Esophagus squamous epithelium (tissue), 5 donors: ENCODE measurements at regions not wholly inside any gene's neighbourhood (a gene's known extent, or its start where the extent isn't known, plus 50 kb on each side); places are given as distances from the start of the nearest gene placed in this dataset.

Source experiments
- DNase-seq: peaks from one replicate; lab custom pipeline; 2025; lab: John Stamatoyannopoulos, UW
- H3K27ac ChIP-seq, 4 donors: fragments of 200-600 bp; sonication (generic); one replicate each; pipeline ENCODE4 v1.5.1; 2016 to 2019; ENCODE audit warnings: mild to moderate bottlenecking in 1 of 4
- H3K27me3 ChIP-seq, 4 donors: fragments of 200-600 bp; sonication (generic); 1 replicate in 3 of 4; 2 replicates in 1 of 4; pipeline versions ENCODE4 v1.5.1 to v1.6.0; 2017 to 2021; ENCODE audit warnings: antibody characterized with exemption in 1 of 4
- H3K36me3 ChIP-seq, 3 donors: fragments of 200-600 bp; sonication (generic); one replicate each; pipeline ENCODE4 v1.5.1; 2016 to 2019
- H3K4me1 ChIP-seq, 3 donors: fragments of 200-600 bp; sonication (generic); one replicate each; pipeline ENCODE4 v1.5.1; 2017 to 2019
- H3K4me3 ChIP-seq, 4 donors: fragments of 200-600 bp; sonication (generic); 1 replicate in 3 of 4; 2 replicates in 1 of 4; pipeline ENCODE4 v1.5.1; 2016 to 2019; ENCODE audit warnings: mild to moderate bottlenecking in 2 of 4, moderate library complexity in 1 of 4
- H3K9me3 ChIP-seq, 3 donors: fragments of 200-600 bp; sonication (generic); one replicate each; pipeline ENCODE4 v1.5.1; 2016 to 2019
- POLR2A ChIP-seq, 4 donors: fragments of 450-650 bp; IDR thresholded peaks; one replicate each; pipeline ENCODE4 v1.6.1; 2017; ENCODE audit warnings: antibody characterized with exemption in 4 of 4, mild to moderate bottlenecking in 4 of 4, moderate library complexity in 3 of 4
- WGBS, 2 donors: methylation state at CpG; one replicate each; pipeline ENCODE4 v1.1.5; 2018; 5-methylcytosine and 5-hydroxymethylcytosine counted together
- intact Hi-C: fragments of 100-400 bp; cut with DNase I; formaldehyde crosslinking; loops from one replicate; pipeline ENCODE4 v1.15.0; 2022
- TF ChIP-seq, protein P1 (sequence below), 6 experiments: fragments of 450-650 bp in 4 of 6; fragments of 200-600 bp in 2 of 6; sonication (generic) in 2 of 6; IDR thresholded peaks; one replicate each; pipeline ENCODE4 v1.5.1; 2016 to 2019; ENCODE audit warnings: antibody characterized with exemption in 6 of 6, mild to moderate bottlenecking in 4 of 6, moderate library complexity in 4 of 6
- donor health status: DM: yes; HTN: yes; CAD: no.

DNA sequence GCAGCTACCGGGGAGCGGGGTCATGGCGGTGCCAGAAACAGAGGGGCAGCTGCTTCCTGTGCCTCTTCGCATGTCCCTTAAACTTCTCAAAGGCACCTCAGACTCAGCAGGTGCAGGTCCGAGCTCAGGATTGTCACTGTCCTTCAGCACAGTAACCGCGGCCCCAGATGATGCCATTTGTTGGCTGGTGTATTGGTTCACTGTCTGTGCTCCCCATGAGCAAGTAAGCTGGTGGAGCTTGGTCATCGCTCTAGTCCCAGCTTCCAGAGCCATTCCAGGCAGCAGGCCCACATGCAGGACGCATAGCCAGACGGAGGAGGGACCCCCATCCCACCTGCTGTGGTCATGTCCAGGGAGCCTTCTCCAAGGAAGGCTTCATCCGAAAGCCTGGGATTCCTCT, 154.0 kb upstream of the AJAP1 start:
- Histone ChIP-seq H3K4me3 (no peak overlapping the region), H3K36me3 (no peaks in the 10 kb centered on the region), H3K9me3 (no peaks in the 10 kb centered on the region), H3K4me1 (no peaks in the 10 kb centered on the region), H3K27ac (no peak overlapping the region), H3K27me3 (peaks cover 0 to 3% (median 0%) of the 10 kb centered on the region in 4 donors)
- DNase-seq: no peak
- WGBS, 2 donors: 76 to 83% methylated on average over 2 to 6 of the region's 11 CpGs
- TF ChIP-seq, protein P1, sequence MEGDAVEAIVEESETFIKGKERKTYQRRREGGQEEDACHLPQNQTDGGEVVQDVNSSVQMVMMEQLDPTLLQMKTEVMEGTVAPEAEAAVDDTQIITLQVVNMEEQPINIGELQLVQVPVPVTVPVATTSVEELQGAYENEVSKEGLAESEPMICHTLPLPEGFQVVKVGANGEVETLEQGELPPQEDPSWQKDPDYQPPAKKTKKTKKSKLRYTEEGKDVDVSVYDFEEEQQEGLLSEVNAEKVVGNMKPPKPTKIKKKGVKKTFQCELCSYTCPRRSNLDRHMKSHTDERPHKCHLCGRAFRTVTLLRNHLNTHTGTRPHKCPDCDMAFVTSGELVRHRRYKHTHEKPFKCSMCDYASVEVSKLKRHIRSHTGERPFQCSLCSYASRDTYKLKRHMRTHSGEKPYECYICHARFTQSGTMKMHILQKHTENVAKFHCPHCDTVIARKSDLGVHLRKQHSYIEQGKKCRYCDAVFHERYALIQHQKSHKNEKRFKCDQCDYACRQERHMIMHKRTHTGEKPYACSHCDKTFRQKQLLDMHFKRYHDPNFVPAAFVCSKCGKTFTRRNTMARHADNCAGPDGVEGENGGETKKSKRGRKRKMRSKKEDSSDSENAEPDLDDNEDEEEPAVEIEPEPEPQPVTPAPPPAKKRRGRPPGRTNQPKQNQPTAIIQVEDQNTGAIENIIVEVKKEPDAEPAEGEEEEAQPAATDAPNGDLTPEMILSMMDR (IDR thresholded peaks at IDR 0.05): no peak
- no peak for TF ChIP-seq POLR2A (IDR thresholded peaks at IDR 0.05)
- intact Hi-C loops: no loop called here

DNA sequence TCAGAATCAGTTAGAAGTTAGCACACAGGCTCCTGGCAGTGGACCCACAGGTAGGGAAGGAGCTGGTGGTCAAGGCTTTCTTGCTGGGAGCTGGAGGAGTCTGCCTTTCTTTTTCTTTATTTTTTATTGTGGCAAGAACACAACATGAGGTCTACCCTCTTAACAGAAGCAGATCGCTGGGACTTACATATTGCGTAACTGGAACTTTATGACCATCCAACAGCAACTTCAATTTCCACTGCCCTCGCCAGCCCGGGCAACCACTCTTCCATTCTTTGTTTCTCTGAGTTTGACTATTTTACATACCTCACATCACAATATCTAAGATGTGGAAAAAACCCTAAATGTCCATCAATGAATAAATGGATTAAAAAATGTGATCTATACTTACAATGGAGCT, 147.8 kb upstream of the AJAP1 start:
- intact Hi-C loops: no loop called here
- H3K27ac ChIP-seq: no peak overlapping the region
- H3K9me3 ChIP-seq: no peaks in the 10 kb centered on the region

DNA sequence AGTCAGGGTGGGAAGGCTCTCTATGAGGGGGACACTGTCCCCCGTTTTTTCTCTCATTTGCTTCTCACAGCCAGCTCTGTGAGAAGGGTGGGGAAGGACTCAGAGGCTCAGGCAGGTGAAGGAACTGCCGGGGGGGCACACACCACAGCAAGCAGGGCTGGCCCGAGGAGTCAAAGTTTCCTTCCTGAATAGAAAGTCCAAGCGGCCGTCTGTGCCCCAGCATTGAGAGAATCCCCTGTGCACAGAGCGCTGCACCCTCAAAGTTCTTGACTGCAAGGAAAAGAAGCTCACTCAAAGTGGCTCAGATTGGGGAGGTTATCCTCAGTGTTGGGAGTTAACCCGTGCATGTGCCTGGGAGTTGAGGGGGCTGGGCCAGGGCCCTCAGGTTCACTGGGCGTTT, 145.2 kb upstream of the AJAP1 start:
- 60 to 65% methylated on average over 4 to 7 of the region's 8 CpGs for WGBS, 2 donors
- Histone ChIP-seq H3K4me1 (peaks cover 0 to 12% (median 3%) of the 10 kb centered on the region in 3 donors), H3K27ac (no peak overlapping the region), H3K27me3 (peaks cover 0 to 24% (median 0%) of the 10 kb centered on the region in 4 donors), H3K4me3 (no peak overlapping the region), H3K36me3 (no peaks in the 10 kb centered on the region), H3K9me3 (no peaks in the 10 kb centered on the region)
- intact Hi-C loops: no loop called here
- no peak for DNase-seq
- no peak for TF ChIP-seq POLR2A (IDR thresholded peaks at IDR 0.05)
- TF ChIP-seq, protein P1 (IDR thresholded peaks at IDR 0.05): no peak

More for the DNA sequence above, 147.8 kb upstream of the AJAP1 start:
- Histone ChIP-seq H3K36me3 (no peaks in the 10 kb centered on the region), H3K4me3 (no peak overlapping the region), H3K27me3 (peaks cover 0 to 22% (median 0%) of the 10 kb centered on the region in 4 donors), H3K4me1 (no peaks in the 10 kb centered on the region)
- WGBS, 2 donors: 78 to 94% methylated on average over 4 of the region's 4 CpGs
- TF ChIP-seq, protein P1 (IDR thresholded peaks at IDR 0.05): no peak
- TF ChIP-seq POLR2A (IDR thresholded peaks at IDR 0.05): no peak
- no peak for DNase-seq

DNA sequence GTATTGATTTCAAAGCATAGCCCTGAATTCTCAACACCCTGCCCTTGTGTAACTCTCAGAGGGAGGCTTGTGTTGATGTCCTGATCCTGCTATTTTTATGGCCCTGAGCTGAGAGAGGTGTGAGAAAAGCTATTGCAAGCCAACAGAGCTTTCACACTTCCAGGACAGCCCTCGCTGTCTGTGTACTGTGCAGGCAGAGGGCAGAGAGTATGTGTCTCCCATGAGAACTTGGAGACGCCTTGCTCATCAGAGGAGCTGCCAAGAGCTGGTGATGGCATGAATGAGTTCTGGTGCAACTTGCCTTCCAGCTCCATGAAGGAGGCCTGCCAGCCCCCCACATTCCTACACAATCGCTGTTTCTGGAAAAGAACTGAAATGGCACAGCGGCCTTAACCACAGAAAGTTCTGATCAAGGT, 144.1 kb upstream of the AJAP1 start:
- Histone ChIP-seq H3K4me1 (peaks cover 0 to 12% (median 3%) of the 10 kb centered on the region in 3 donors), H3K9me3 (no peaks in the 10 kb centered on the region), H3K36me3 (no peaks in the 10 kb centered on the region), H3K27me3 (peaks cover 0 to 27% (median 0%) of the 10 kb centered on the region in 4 donors), H3K4me3 (no peak overlapping the region), H3K27ac (no peak overlapping the region)
- 42 to 48% methylated on average over 2 of the region's 4 CpGs for WGBS, 2 donors
- DNase-seq: no peak
- intact Hi-C loops: no loop called here
- TF ChIP-seq, protein P1 (IDR thresholded peaks at IDR 0.05): no peak
- TF ChIP-seq POLR2A (IDR thresholded peaks at IDR 0.05): no peak

DNA sequence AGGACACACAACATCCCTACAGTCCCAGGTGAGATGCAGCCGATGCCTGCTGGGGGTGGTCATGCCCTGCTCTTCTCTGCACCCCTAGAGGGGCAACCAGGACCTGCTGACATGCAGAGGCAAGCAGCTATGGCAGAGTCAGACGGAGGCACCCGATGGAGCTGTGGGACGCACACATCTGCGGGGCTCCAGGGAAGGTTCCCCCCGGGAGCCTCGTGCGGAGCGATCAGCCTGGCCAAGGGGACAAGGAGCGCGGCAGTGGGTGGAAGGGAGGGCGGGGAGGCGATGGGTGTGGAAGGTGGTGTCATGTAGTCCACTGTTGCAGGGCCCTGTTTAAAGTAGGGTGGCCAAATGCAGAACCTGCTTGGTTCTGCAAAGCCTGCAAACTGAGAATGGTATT, 143.0 kb upstream of the AJAP1 start:
- intact Hi-C loops: no loop called here
- peaks cover 0 to 24% (median 0%) of the 10 kb centered on the region in 4 donors for H3K27me3 ChIP-seq
- H3K36me3 ChIP-seq: no peaks in the 10 kb centered on the region
- 96 to 97% methylated on average over 12 of the region's 13 CpGs for WGBS, 2 donors
- DNase-seq: no peak
- peaks cover 0 to 12% (median 3%) of the 10 kb centered on the region in 3 donors for H3K4me1 ChIP-seq
- H3K4me3 ChIP-seq: no peak overlapping the region
- no peak overlapping the region for H3K27ac ChIP-seq
- H3K9me3 ChIP-seq: no peaks in the 10 kb centered on the region
- TF ChIP-seq, protein P1 (IDR thresholded peaks at IDR 0.05): no peak
- TF ChIP-seq POLR2A (IDR thresholded peaks at IDR 0.05): no peak
